Gastroesophageal sphincter (tissue), 4 donors: ENCODE measurements at regions not wholly inside any gene's neighbourhood (a gene's known extent, or its start where the extent isn't known, plus 50 kb on each side); places are given as distances from the start of the nearest gene placed in this dataset.

Experiments
- ATAC-seq: fragments of 150-250 bp; one replicate; pipeline ENCODE4 v1.9.1; 2016; ENCODE audit warnings: mild to moderate bottlenecking, moderate library complexity
- H3K27ac ChIP-seq, 4 donors: fragments of 200-600 bp; sonication (generic) in 3 of 4; 1 replicate in 3 of 4; 2 replicates in 1 of 4; pipeline ENCODE4 v1.5.1; 2016 to 2019
- H3K27me3 ChIP-seq: fragments of 200-600 bp; sonication (generic); one replicate; pipeline ENCODE4 v1.5.1; 2019
- H3K36me3 ChIP-seq, 2 donors: fragments of 200-600 bp; sonication (generic); one replicate each; pipeline ENCODE4 v1.5.1; 2019; ENCODE audit warnings: control low read depth in 1 of 2
- H3K4me1 ChIP-seq, 3 donors: fragments of 200-600 bp; sonication (generic); 1 replicate in 2 of 3; 2 replicates in 1 of 3; pipeline ENCODE4 v1.5.1; 2016 to 2019; ENCODE audit warnings: control low read depth in 2 of 3
- H3K4me3 ChIP-seq, 2 donors: fragments of 200-600 bp; sonication (generic); one replicate each; pipeline ENCODE4 v1.5.1; 2019; ENCODE audit warnings: mild to moderate bottlenecking in 1 of 2, moderate library complexity in 1 of 2
- H3K9me3 ChIP-seq, 3 donors: fragments of 200-600 bp; sonication (generic); one replicate each; pipeline ENCODE4 v1.5.1; 2017 to 2019; ENCODE audit warnings: control low read depth in 2 of 3
- CTCF ChIP-seq, 4 experiments: fragments of 200-600 bp in 2 of 4; fragments of 450-650 bp in 2 of 4; sonication (generic) in 1 of 4; IDR thresholded peaks; one replicate each; pipeline ENCODE4 v1.5.1; 2017 to 2019; ENCODE audit warnings: antibody characterized with exemption in 4 of 4, mild to moderate bottlenecking in 2 of 4, moderate library complexity in 2 of 4
- EP300 ChIP-seq: sonication (generic); formaldehyde crosslinking; IDR thresholded peaks from one replicate; pipeline ENCODE4 v1.6.1; 2017; ENCODE audit warnings: antibody characterized with exemption, mild to moderate bottlenecking
- POLR2A ChIP-seq, 2 donors: fragments of 450-650 bp; IDR thresholded peaks; one replicate each; pipeline ENCODE4 v1.6.1; 2017; ENCODE audit warnings: antibody characterized with exemption in 2 of 2, mild to moderate bottlenecking in 2 of 2, moderate library complexity in 1 of 2
- POLR2AphosphoS5 ChIP-seq: sonication (generic); formaldehyde crosslinking; IDR thresholded peaks from one replicate; pipeline ENCODE4 v1.6.1; 2017; ENCODE audit warnings: antibody characterized with exemption
- WGBS, 2 donors: methylation state at CpG; one replicate each; pipeline ENCODE4 v1.1.5; 2018; ENCODE audit warnings: low coverage in 1 of 2; 5-methylcytosine and 5-hydroxymethylcytosine counted together

- Histone ChIP-seq H3K27ac (no peak overlapping the region), H3K27me3 (peaks cover 6% of the 10 kb centered on the region), H3K36me3 (no peaks in the 10 kb centered on the region), H3K4me1 (no peaks in the 10 kb centered on the region), H3K9me3 (no peaks in the 10 kb centered on the region), H3K4me3 (no peak overlapping the region)
- no peak for ATAC-seq
- 75 to 80% methylated on average over 16 to 22 of the region's 23 CpGs for WGBS, 2 donors
- TF ChIP-seq POLR2A (IDR thresholded peaks at IDR 0.05) (no peak), EP300 (no peak), CTCF (IDR thresholded peaks at IDR 0.05) (no peak)
Measured at GRCh38 chr12:3951380-3952135, 78.4 kb upstream of the PARP11 start.

DNA sequence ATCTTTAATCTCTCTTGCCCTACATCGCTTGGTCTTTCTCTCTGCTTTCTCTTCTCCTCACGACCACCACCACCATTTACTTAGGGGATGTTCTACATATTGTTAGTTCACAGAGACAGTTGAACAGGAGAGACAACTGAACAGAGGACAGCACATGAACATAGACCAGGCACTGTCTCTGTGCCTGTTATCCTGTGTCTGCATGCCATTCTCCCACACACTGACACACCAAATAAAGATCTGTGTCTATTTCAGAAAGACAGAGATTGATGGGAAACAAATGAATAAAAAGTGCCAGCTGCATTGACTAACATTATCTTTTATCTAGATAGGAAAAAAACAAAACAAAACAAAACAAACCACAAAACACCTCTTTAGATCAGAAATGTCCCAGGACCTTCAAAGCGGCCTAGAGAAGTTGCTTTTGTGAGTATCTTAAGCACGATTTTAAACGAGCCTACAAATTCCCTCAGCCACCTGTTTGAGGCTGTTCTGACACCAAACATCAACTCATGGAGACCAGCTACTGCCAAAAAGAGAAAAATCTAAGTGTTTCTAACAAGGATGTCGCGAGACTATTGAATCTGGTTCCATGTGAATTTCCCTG, 77.6 kb upstream of the PARP11 start:
- ATAC-seq = no peak
- Histone ChIP-seq H3K4me3 (no peak overlapping the region), H3K27me3 (peaks cover 5% of the 10 kb centered on the region), H3K4me1 (no peaks in the 10 kb centered on the region), H3K36me3 (no peaks in the 10 kb centered on the region), H3K9me3 (no peaks in the 10 kb centered on the region), H3K27ac (no peak overlapping the region)
- WGBS, 2 donors = 66 to 67% methylated on average over 7 of the region's 7 CpGs
- no peak for TF ChIP-seq EP300
- TF ChIP-seq POLR2A (IDR thresholded peaks at IDR 0.05) = no peak
- no peak for TF ChIP-seq POLR2AphosphoS5
- no peak for TF ChIP-seq CTCF (IDR thresholded peaks at IDR 0.05)

- no peak overlapping the region for H3K4me3 ChIP-seq
- WGBS, 2 donors = 71 to 81% methylated on average over 4 to 5 of the region's 5 CpGs
- TF ChIP-seq POLR2AphosphoS5 (no peak), CTCF (IDR thresholded peaks at IDR 0.05) (no peak), POLR2A (IDR thresholded peaks at IDR 0.05) (no peak), EP300 (no peak)
Measured at GRCh38 chr12:3947781-3948180, 74.6 kb upstream of the PARP11 start.

GRCh38 chr12:3945671-3946070, 72.5 kb upstream of the PARP11 start:
- WGBS, 2 donors = 45 to 86% methylated on average over 3 of the region's 3 CpGs
- H3K4me3 ChIP-seq = no peak overlapping the region
- no peaks in the 10 kb centered on the region for H3K9me3 ChIP-seq
- no peak for ATAC-seq
- TF ChIP-seq EP300 = no peak
- TF ChIP-seq POLR2A (IDR thresholded peaks at IDR 0.05) = no peak
- no peak for TF ChIP-seq POLR2AphosphoS5
- no peak for TF ChIP-seq CTCF (IDR thresholded peaks at IDR 0.05)
- no peaks in the 10 kb centered on the region for H3K4me1 ChIP-seq
- H3K36me3 ChIP-seq = no peaks in the 10 kb centered on the region
- H3K27ac ChIP-seq = no peak overlapping the region
- peaks cover 12% of the 10 kb centered on the region for H3K27me3 ChIP-seq

More at GRCh38 chr12:3947781-3948180, 74.6 kb upstream of the PARP11 start:
- Histone ChIP-seq H3K36me3 (no peaks in the 10 kb centered on the region), H3K9me3 (no peaks in the 10 kb centered on the region), H3K27me3 (peaks cover 5% of the 10 kb centered on the region), H3K27ac (no peak overlapping the region), H3K4me1 (no peaks in the 10 kb centered on the region)
- ATAC-seq = no peak

GRCh38 chr12:3944620-3945019, 71.4 kb upstream of the PARP11 start:
- H3K4me1 ChIP-seq = no peaks in the 10 kb centered on the region
- H3K27ac ChIP-seq = no peak overlapping the region
- no peaks in the 10 kb centered on the region for H3K9me3 ChIP-seq
- 50 to 60% methylated on average over 1 of the region's 1 CpG for WGBS, 2 donors
- H3K4me3 ChIP-seq = no peak overlapping the region
- no peak for TF ChIP-seq POLR2A (IDR thresholded peaks at IDR 0.05)
- no peak for TF ChIP-seq POLR2AphosphoS5
- no peak for TF ChIP-seq CTCF (IDR thresholded peaks at IDR 0.05)
- TF ChIP-seq EP300 = no peak
- ATAC-seq = no peak
- no peaks in the 10 kb centered on the region for H3K36me3 ChIP-seq
- peaks cover 12% of the 10 kb centered on the region for H3K27me3 ChIP-seq
